GM19372 (cell line): ENCODE measurements at regions not wholly inside any gene's neighbourhood (a gene's known extent, or its start where the extent isn't known, plus 50 kb on each side); places are given as distances from the start of the nearest gene placed in this dataset.

Experiments used
- ATAC-seq: cut with Tn5 transposase; IDR thresholded peaks from one replicate; pipeline ENCODE4 v1.9.1; 2021; ENCODE audit warnings: mild to moderate bottlenecking, low read depth, moderate library complexity; ENCODE audit not compliant: unreplicated experiment

DNA sequence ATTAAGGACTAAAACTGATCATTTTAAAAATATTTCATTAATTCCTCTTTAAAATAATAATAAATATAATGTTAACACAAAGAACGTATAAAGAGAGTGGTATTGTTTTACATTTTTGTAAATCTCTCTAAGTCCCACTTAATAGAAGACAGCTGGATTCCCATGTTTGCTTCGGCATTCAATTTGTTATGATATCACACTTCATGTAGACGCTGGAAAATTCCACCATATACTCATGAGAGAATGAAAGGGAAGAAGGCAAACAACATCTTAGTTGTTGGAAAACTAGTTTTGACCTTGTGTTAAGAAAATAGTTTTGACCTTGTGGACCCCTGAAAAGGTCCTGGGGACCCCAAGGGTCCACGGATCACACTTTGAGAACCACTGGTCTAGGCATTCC lies 85.3 kb upstream of the MGMT start:
- ATAC-seq = no peak

DNA sequence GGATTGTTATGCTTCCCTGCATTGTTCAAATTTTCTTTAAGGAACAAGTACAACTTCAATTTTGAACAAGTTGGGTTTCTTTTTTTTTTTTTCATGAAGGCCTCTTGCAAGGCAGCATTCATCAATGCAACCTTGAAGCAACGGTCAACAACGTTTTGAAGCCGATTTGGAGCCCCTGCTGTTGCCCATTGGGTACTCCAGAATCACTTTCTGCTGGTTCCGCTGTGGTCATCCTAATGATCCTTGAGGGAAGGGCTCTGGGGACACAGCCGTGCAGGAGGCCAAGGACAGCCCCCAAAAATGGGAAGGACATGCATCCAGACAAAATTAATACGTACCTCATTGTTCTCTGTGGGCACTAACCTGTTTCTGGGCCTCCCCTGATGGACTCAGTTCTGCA lies 84.6 kb upstream of the MGMT start:
- no peak for ATAC-seq

- no peak for ATAC-seq
These were observed 83.4 kb upstream of the MGMT start for GRCh38 chr10:129383651-129384050.

DNA sequence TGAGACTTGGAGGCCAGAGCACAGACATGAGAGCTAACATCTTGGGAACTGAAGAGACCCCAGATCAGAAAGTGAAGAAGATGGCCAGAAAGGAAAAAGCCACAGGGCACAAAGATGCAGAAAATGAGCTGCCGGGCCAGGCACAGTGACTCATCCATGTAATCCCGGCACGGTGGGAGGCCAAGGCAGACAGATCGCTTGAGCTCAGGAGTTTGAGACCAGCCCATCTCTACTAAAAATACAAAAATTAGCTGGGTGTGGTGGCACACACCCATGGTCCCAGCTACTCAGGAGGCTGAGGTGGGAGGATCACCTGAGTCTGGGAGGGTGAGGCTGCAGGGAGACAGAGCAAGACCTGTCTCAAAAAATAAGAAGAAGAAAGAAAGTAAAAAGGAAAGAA lies 81.4 kb upstream of the MGMT start:
- no peak for ATAC-seq

GRCh38 chr10:129386415-129387257 lies 80.4 kb upstream of the MGMT start:
- no peak for ATAC-seq

DNA sequence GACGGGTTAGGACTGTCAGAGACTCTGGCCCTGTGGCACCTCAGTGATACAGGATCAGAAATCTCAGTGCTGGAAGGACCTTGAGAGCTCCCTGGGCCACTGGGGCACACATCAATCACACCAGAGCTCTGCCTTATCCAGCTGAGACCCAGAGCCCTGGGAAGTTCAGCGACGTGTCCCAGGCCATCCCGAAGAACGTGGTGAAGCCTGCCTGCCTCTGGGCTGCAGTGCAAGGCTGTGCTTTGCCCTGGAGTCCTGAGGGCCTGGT lies 79.8 kb upstream of the MGMT start:
- no peak for ATAC-seq

DNA sequence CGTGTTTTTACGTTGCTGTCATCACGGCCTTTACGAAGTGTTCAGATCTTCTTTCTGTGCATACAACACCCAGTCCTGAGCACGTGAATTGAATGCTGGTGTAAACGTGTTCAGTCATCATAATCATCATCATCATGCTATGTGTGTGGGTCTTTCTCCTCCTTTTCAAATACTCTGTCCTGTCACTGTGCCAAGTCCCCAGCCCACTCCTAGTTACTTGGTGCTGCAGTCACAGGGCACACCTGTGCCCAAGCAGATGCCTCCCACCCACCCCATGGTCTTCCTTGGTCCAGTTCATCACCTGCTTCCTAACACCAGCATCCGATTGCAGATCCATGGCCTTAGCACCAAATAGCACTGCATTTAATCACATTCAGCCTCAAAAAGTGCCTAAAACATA lies 78.6 kb upstream of the MGMT start:
- ATAC-seq = no peak

- no peak for ATAC-seq
These were observed 77.8 kb upstream of the MGMT start for GRCh38 chr10:129389194-129389593.

DNA sequence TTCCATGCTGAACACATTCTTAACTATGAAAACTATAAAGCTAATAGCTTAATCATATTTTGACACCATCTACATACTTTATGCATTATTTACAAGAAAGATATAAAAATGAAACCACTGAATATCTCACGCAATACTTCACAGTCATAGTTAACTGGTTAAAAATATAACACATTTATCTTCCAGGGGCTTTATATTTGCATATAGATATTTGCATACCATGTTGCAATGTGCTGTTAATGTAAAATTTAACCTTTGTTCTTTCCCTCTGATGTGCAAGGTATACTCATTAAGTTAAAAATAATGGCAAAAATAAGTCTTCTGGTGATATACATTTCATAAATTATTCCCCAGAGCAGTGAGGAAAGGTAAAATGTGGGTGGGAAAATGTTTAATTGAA lies 76.9 kb upstream of the MGMT start:
- ATAC-seq = no peak

DNA sequence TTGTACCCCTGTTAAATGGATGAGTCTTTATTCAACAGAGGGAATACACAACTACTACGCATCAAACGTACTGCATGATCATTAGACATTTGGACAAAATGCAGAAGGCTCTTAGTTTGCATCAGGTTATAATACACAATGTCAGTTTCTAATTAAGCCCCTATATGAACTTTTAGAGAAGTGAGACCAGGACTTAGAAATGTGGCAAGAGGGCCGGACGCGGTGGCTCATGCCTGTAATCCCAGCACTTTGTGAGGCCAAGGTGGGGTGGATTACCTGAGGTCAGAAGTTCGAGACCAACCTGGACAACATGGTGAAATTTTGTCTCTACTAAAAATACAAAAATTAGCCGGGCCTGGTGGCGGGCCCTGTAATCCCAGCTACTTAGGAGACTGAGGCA lies 76.3 kb upstream of the MGMT start:
- no peak for ATAC-seq

DNA sequence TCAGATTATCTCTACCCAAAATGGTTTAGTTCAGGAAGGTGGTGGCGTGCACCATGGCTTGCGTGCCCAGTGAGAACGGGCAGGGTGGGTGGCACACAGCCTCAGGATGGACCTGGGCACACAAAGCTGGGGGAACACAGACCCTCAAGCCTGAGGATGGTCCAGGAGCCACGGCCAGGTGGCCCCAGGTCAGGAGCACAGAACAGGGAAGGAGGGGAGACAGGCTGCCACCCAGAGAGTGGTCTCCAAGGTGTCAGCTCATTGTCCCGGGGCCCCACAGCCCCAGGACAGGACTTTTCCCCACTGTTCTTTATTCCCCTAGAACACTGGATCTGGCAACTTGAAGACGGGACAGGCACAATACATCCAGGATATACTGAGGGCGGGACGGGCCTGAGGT lies 75.6 kb upstream of the MGMT start:
- ATAC-seq = no peak

DNA sequence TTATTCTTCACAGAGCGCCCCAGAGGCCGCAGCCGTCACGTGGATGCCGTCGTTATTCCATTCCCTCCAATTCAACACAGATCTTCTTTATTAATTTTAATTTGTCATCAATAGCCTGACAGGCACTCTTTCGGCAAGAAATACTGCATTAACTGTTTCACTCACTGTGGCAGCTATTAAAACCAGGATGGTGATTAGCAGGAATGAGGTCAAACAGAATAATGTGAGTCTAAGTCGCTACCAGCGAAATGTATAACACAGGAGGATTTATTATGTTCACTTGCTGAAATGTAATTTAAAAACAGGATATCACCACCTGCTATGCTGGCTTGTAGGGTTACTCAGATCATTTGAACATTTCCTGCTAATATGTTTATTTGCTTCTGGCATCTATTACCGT lies 74.2 kb upstream of the MGMT start:
- no peak for ATAC-seq

GRCh38 chr10:129393812-129394211 lies 73.2 kb upstream of the MGMT start:
- no peak for ATAC-seq

DNA sequence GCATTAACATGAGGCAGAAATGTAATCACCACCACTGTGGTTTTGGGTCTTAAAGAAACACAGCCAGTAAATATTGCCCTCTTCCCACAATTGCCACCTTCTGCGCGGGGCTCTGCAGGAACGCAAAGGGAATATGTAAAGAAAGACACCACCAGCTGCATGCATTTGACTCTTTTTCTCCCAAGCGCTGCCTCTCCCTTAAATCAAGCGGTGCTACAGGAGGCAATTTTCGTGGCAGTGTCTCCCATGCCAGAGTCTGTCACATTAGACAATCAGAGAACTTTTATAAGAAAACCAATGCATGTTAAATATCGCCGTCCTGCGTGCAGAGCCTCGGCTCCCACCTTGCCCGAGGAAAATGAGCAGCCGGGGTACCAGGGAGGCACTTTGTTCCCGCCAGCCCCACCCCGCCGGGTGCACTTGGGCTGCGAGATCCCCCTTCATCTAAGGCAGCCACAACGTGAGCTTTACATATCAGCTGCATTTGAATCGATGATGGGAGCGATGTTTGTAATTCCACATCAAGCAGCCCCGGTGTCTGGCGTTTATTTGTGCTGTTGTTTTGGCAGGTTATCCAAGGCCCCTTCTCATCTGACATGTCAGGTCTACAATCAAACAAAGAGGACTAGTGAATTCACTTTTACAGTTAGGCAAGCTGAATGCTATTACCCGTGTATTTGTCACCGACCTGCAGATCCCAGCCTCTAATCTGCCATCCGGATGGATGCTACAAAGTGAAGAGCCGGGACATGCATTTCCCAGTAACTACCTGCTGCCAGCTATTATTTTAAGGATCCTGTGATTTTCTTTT lies 72.3 kb upstream of the MGMT start:
- ATAC-seq = no peak

DNA sequence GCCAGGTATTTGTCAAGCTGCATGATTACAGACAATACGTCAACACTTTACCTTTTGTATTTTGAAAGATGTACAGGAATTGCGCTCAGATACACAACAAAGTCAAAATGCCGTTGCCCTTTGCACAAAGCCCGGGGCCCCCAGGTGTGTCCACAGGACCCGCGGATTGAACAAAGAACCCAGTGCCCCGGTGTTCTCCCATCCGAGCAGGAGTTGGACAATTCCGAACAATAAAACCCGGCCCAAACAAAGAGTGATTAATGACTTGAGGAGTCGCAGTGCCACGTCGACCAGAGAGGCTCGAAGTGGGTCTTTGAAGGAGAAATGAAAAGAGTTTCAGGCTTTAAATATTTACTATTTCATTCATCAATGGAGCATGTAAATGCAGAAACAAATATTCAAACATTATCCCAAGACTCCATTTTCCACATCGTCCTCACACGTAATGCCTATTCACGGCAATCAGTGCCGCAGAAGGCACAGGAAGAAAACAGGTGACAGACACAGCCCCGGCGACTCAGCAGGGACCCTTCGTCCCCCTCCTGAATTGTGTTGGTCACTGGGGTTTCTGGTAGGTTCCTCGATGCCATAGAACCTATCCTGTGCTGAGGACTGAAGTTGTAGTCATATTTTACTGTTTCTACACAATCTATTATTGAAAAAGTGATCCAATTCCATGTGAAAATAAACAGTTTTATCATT lies 70.9 kb upstream of the MGMT start:
- ATAC-seq = no peak

DNA sequence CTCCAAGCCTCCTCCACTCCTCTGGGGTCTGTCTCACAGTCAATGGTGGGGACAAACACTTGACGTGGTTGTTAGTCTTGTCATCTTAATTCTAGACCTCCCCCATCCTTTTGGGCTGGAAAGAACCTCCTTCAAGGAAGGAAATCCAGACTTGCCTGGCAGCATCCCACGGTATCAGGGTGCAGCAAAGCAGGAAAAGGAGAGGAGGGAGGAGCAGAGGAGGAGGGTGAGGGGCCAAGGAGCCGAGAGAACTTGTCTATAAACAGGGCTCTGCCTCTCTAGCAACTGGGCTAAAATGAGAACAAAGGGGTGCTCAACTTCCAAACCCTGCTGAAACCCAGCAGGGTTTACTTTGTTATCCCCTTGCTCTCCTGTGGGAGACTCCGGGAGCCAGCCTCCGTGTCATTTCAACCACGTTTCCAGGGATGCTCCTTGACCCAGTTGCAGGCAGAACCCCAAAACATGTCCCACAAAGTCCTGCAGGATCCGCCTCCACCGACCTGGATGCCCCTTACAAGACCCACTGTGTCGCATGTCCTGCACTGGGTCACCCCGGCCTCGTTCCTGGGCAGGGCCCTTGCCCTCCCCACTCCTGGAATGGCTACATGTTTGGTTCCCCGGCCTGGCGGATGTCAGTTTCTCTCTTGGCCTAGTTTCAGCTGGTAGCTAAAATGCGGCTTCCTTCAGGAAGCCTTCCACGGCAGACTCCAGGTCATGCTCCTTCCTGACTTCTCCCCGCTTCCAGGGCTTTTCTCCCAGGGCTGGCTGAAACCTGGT lies 69.7 kb upstream of the MGMT start:
- no peak for ATAC-seq

GRCh38 chr10:129398711-129399141 lies 68.3 kb upstream of the MGMT start:
- no peak for ATAC-seq

GRCh38 chr10:129400426-129400825 lies 66.6 kb upstream of the MGMT start:
- ATAC-seq = no peak

GRCh38 chr10:129402459-129402858 lies 64.6 kb upstream of the MGMT start:
- ATAC-seq = no peak

- no peak for ATAC-seq
These were observed 63.0 kb upstream of the MGMT start for GRCh38 chr10:129404091-129404490.

- ATAC-seq = no peak
These were observed 61.7 kb upstream of the MGMT start for GRCh38 chr10:129405389-129405788.
